Neural progenitor cell (in vitro differentiated cells): ENCODE measurements at regions not wholly inside any gene's neighbourhood (a gene's known extent, or its start where the extent isn't known, plus 50 kb on each side); places are given as distances from the start of the nearest gene placed in this dataset.

Experiments used
- DNase-seq: peaks from one replicate; pipeline ENCODE4 v3.0.0-alpha.2; 2016; ENCODE audit warnings: low spot score
- H2AFZ ChIP-seq: fragments of 200-600 bp; sonication (generic); replicated peaks from 2 replicates; pipeline ENCODE4 v1.6.1; 2016; ENCODE audit warnings: antibody characterized with exemption
- H3F3A ChIP-seq: fragments of 200-600 bp; sonication (generic); 2 replicates; pipeline ENCODE4 v1.6.1; 2016; ENCODE audit warnings: antibody characterized with exemption, low read depth
- H3K27ac ChIP-seq: fragments of 200-600 bp; sonication (generic); 2 replicates; pipeline ENCODE4 v1.5.1; 2016; ENCODE audit warnings: mild to moderate bottlenecking
- H3K27me3 ChIP-seq: fragments of 200-600 bp; sonication (generic); 2 replicates; pipeline ENCODE4 v1.6.1; 2016; ENCODE audit warnings: mild to moderate bottlenecking, moderate library complexity
- H3K36me3 ChIP-seq: fragments of 200-600 bp; sonication (generic); 2 replicates; pipeline ENCODE4 v1.5.1; 2016
- H3K4me1 ChIP-seq: fragments of 200-600 bp; sonication (generic); 2 replicates; pipeline ENCODE4 v1.6.1; 2016; ENCODE audit warnings: mixed run types
- H3K4me2 ChIP-seq: fragments of 200-600 bp; sonication (generic); 2 replicates; pipeline ENCODE4 v1.6.1; 2016
- H3K4me3 ChIP-seq: fragments of 200-600 bp; sonication (generic); 2 replicates; pipeline ENCODE4 v1.5.1; 2016
- H3K79me2 ChIP-seq: fragments of 200-600 bp; sonication (generic); 2 replicates; pipeline ENCODE4 v1.6.1; 2016; ENCODE audit warnings: low read depth
- H3K9ac ChIP-seq: fragments of 200-600 bp; sonication (generic); 2 replicates; pipeline ENCODE4 v1.6.1; 2016
- H3K9me3 ChIP-seq: fragments of 200-600 bp; sonication (generic); 2 replicates; pipeline ENCODE4 v1.5.1; 2016; ENCODE audit warnings: low read depth
- H4K20me1 ChIP-seq: fragments of 200-600 bp; sonication (generic); 2 replicates; pipeline ENCODE4 v1.6.1; 2016; ENCODE audit warnings: low read depth
- H3K27ac Mint-ChIP-seq: 3 replicates; pipeline ENCODE4 v1.8.0; 2021; ENCODE audit warnings: mixed read lengths
- H3K27me3 Mint-ChIP-seq: 2 replicates; pipeline ENCODE4 v1.8.0; 2022; ENCODE audit warnings: low read depth, mild to moderate bottlenecking, inconsistent platforms, moderate library complexity, mixed read lengths; ENCODE audit not compliant: insufficient read depth
- H3K36me3 Mint-ChIP-seq: 3 replicates; pipeline ENCODE4 v1.8.0; 2021; ENCODE audit warnings: mixed read lengths
- H3K4me1 Mint-ChIP-seq: 3 replicates; pipeline ENCODE4 v1.8.0; 2021; ENCODE audit warnings: mixed read lengths
- H3K4me3 Mint-ChIP-seq: 3 replicates; pipeline ENCODE4 v1.8.0; 2021; ENCODE audit warnings: mild to moderate bottlenecking, moderate library complexity, mixed read lengths
- H3K9me3 Mint-ChIP-seq: 3 replicates; pipeline ENCODE4 v1.8.0; 2020; ENCODE audit warnings: mixed read lengths
- CTCF ChIP-seq: fragments of 200-600 bp; sonication (generic); IDR thresholded peaks from 2 replicates; pipeline ENCODE4 v1.5.1; 2017; ENCODE audit warnings: antibody characterized with exemption, mild to moderate bottlenecking
- EZH2 ChIP-seq: fragments of 200-600 bp; sonication (generic); IDR thresholded peaks from 2 replicates; pipeline ENCODE4 v1.6.1; 2017; ENCODE audit warnings: antibody characterized with exemption, mild to moderate bottlenecking, moderate library complexity
- EZH2phosphoT487 ChIP-seq: fragments of 200-600 bp; sonication (generic); IDR thresholded peaks from 2 replicates; pipeline ENCODE4 v1.6.1; 2017; ENCODE audit warnings: antibody characterized with exemption

GRCh38 chr2:159880729-159881128 lies 82.7 kb upstream of the CD302 start:
- H3F3A ChIP-seq: no peaks in the 10 kb centered on the region
- H3K79me2 ChIP-seq: no peaks in the 10 kb centered on the region
- H2AFZ ChIP-seq: no peak overlapping the region
- H3K4me3 Mint-ChIP-seq: no peak overlapping the region
- H3K4me2 ChIP-seq: no peak overlapping the region
- TF ChIP-seq EZH2phosphoT487 (no peak), EZH2 (no peak), CTCF (no peak)
- DNase-seq: peak; percentile 20
- no peaks in the 10 kb centered on the region for H3K27me3 ChIP-seq
- no peak overlapping the region for H3K27ac Mint-ChIP-seq
- no peaks in the 10 kb centered on the region for H3K36me3 Mint-ChIP-seq
- H3K4me1 ChIP-seq: peaks cover 8% of the 10 kb centered on the region
- H3K27me3 Mint-ChIP-seq: no peaks in the 10 kb centered on the region
- no peaks in the 10 kb centered on the region for H3K9me3 ChIP-seq
- peaks cover 9% of the 10 kb centered on the region for H3K4me1 Mint-ChIP-seq
- no peak overlapping the region for H3K27ac ChIP-seq
- no peak overlapping the region for H3K9ac ChIP-seq
- no peaks in the 10 kb centered on the region for H3K36me3 ChIP-seq
- H4K20me1 ChIP-seq: no peaks in the 10 kb centered on the region
- no peak overlapping the region for H3K4me3 ChIP-seq
- H3K9me3 Mint-ChIP-seq: no peaks in the 10 kb centered on the region

DNA sequence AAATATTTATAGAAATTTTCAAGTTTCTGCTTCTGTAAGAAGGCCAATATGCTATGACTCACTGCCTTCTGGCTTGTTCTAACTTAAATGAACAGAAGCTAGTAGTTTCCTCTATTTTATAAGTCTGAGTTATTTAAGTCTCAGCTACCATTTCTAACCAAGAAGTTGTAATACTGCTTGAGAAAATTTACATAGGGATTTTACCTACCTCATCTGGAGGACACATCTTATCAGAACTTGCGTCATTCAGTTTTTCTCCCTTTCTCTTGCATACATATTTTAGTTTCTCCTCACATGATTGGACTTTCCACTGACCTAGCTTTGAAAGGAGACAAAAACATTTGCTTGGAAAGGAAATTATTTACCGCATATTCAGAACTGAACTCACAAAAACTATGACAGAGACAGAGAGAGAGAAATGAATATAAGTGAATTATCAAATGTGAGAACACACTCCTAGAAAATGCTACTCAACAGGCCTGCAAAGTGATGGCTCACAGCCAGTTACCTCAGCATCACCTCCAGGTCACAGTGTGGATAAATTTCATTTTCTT lies 81.1 kb upstream of the CD302 start:
- TF ChIP-seq CTCF (no peak), EZH2phosphoT487 (no peak), EZH2 (no peak)
- Histone ChIP-seq H3F3A (peaks cover 8% of the 10 kb centered on the region), H3K4me3 (no peak overlapping the region), H3K9me3 (no peaks in the 10 kb centered on the region), H3K36me3 (no peaks in the 10 kb centered on the region), H3K79me2 (no peaks in the 10 kb centered on the region), H3K4me2 (no peak overlapping the region), H3K4me1 (peaks cover 8% of the 10 kb centered on the region), H3K27ac (no peak overlapping the region), H2AFZ (no peak overlapping the region), H3K27me3 (no peaks in the 10 kb centered on the region), H3K9ac (no peak overlapping the region), H4K20me1 (no peaks in the 10 kb centered on the region)
- H3K4me3 Mint-ChIP-seq: no peak overlapping the region
- no peak overlapping the region for H3K27ac Mint-ChIP-seq
- H3K36me3 Mint-ChIP-seq: no peaks in the 10 kb centered on the region
- DNase-seq: no peak
- H3K4me1 Mint-ChIP-seq: peaks cover 9% of the 10 kb centered on the region
- no peaks in the 10 kb centered on the region for H3K27me3 Mint-ChIP-seq
- no peaks in the 10 kb centered on the region for H3K9me3 Mint-ChIP-seq

DNA sequence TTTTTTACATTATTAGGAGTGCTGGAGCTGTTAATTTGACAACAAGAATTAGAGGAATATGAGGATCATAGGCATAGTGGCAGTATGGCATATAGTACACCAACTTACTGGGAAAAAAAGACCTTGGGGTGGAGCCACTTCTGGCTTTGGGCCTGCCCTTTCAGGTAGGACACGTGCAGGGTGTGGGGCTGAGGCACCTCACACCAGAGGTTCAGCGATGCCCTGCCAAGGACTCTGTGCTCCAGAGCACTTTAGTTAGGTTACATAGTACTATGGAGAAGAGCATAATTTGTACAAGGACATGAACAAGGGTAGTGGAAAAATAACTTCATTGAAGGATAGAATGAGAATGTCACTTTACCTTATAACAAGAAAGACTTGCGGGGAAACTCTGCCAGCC lies 77.1 kb upstream of the CD302 start:
- no peak overlapping the region for H3K27ac Mint-ChIP-seq
- peaks cover 17% of the 10 kb centered on the region for H3F3A ChIP-seq

More for the DNA sequence above, 77.1 kb upstream of the CD302 start:
- peak overlapping the region; percentile 1 for H2AFZ ChIP-seq
- H3K4me3 ChIP-seq: no peak overlapping the region
- H3K9ac ChIP-seq: no peak overlapping the region
- no peaks in the 10 kb centered on the region for H3K27me3 Mint-ChIP-seq
- DNase-seq: no peak
- no peaks in the 10 kb centered on the region for H3K4me1 ChIP-seq
- no peaks in the 10 kb centered on the region for H3K27me3 ChIP-seq
- no peak overlapping the region for H3K4me3 Mint-ChIP-seq
- no peaks in the 10 kb centered on the region for H3K9me3 Mint-ChIP-seq
- H4K20me1 ChIP-seq: no peaks in the 10 kb centered on the region
- no peak overlapping the region for H3K4me2 ChIP-seq
- no peak for TF ChIP-seq EZH2phosphoT487
- TF ChIP-seq EZH2: no peak
- TF ChIP-seq CTCF: no peak
- no peaks in the 10 kb centered on the region for H3K79me2 ChIP-seq
- H3K36me3 ChIP-seq: no peaks in the 10 kb centered on the region
- no peaks in the 10 kb centered on the region for H3K9me3 ChIP-seq
- H3K27ac ChIP-seq: no peak overlapping the region
- H3K4me1 Mint-ChIP-seq: no peaks in the 10 kb centered on the region
- H3K36me3 Mint-ChIP-seq: no peaks in the 10 kb centered on the region
